ACHN (cell line): ENCODE measurements at regions not wholly inside any gene's neighbourhood (a gene's known extent, or its start where the extent isn't known, plus 50 kb on each side); places are given as distances from the start of the nearest gene placed in this dataset.

Experiments used
- DNase-seq: peaks from one replicate; pipeline ENCODE4 v3.0.0-alpha.2; 2015
- in situ Hi-C: cut with HindIII; loops from 2 replicates; pipeline ENCODE4 v1.10.0; 2017; ENCODE audit warnings: low sequenced_read_pairs, low pct_ligation_motif_present, low pct_unique_long_range_greater_than_20kb

- in situ Hi-C loops = no loop called here
- DNase-seq = no peak
These were observed 151.2 kb upstream of the TNR start for GRCh38 chr1:175894581-175894980.

- in situ Hi-C loops = no loop called here
- no peak for DNase-seq
These were observed 149.8 kb upstream of the TNR start for GRCh38 chr1:175893192-175893591.

- in situ Hi-C loops = no loop called here
- DNase-seq = no peak
These were observed 149.3 kb upstream of the TNR start for GRCh38 chr1:175892686-175893085.

GRCh38 chr1:175891783-175892309, 148.5 kb upstream of the TNR start:
- DNase-seq = no peak
- in situ Hi-C loops = no loop called here

- no peak for DNase-seq
- in situ Hi-C loops = no loop called here
These were observed 147.6 kb upstream of the TNR start for GRCh38 chr1:175890958-175891357.

- in situ Hi-C loops = no loop called here
- no peak for DNase-seq
These were observed 146.5 kb upstream of the TNR start for GRCh38 chr1:175889848-175890247.

GRCh38 chr1:175888996-175889395, 145.6 kb upstream of the TNR start:
- in situ Hi-C loops = no loop called here
- DNase-seq = no peak

- in situ Hi-C loops = no loop called here
- peak; percentile 57 for DNase-seq
These were observed 144.6 kb upstream of the TNR start for GRCh38 chr1:175887981-175888428.

- no peak for DNase-seq
- in situ Hi-C loops = no loop called here
These were observed 144.1 kb upstream of the TNR start for GRCh38 chr1:175887521-175887920.

- no peak for DNase-seq
- in situ Hi-C loops = no loop called here
These were observed 141.9 kb upstream of the TNR start for GRCh38 chr1:175885326-175885725.

GRCh38 chr1:175884369-175884768, 141.0 kb upstream of the TNR start:
- DNase-seq = no peak
- in situ Hi-C loops = no loop called here

GRCh38 chr1:175882192-175882591, 138.8 kb upstream of the TNR start:
- in situ Hi-C loops = no loop called here

GRCh38 chr1:175881246-175881976, 138.0 kb upstream of the TNR start:
- DNase-seq = no peak
- in situ Hi-C loops = no loop called here

More at GRCh38 chr1:175882192-175882591, 138.8 kb upstream of the TNR start:
- DNase-seq = no peak

GRCh38 chr1:175878775-175879174, 135.4 kb upstream of the TNR start:
- DNase-seq = no peak
- in situ Hi-C loops = no loop called here

- DNase-seq = no peak
- in situ Hi-C loops = no loop called here
These were observed 134.7 kb upstream of the TNR start for GRCh38 chr1:175877939-175878737.

GRCh38 chr1:175875556-175875955, 132.2 kb upstream of the TNR start:
- in situ Hi-C loops = no loop called here
- no peak for DNase-seq

- DNase-seq = no peak
- in situ Hi-C loops = no loop called here
These were observed 130.7 kb upstream of the TNR start for GRCh38 chr1:175874081-175874480.

GRCh38 chr1:175873290-175873935, 130.0 kb upstream of the TNR start:
- in situ Hi-C loops = no loop called here
- no peak for DNase-seq

GRCh38 chr1:175872588-175872987, 129.2 kb upstream of the TNR start:
- DNase-seq = no peak

More at GRCh38 chr1:175872588-175872987, 129.2 kb upstream of the TNR start:
- in situ Hi-C loops = no loop called here
